DMS114 treated with DMSO at 0.1 percent for 48 hours (cell line): ENCODE measurements at regions not wholly inside any gene's neighbourhood (a gene's known extent, or its start where the extent isn't known, plus 50 kb on each side); places are given as distances from the start of the nearest gene placed in this dataset.
"Not testable (repeated sequence)": the region's sequence is repeated elsewhere in the genome, so short reads cannot be mapped to it uniquely, and the experiment has no call there.

ENCODE experiments used
- DNase-seq: peaks from one replicate; lab custom pipeline; 2025; ENCODE audit not compliant: unreplicated experiment; lab: John Stamatoyannopoulos, UW

- no peak for DNase-seq
Observed at GRCh38 chr5:112533362-112533761, 114.3 kb upstream of the EPB41L4A start.

DNA sequence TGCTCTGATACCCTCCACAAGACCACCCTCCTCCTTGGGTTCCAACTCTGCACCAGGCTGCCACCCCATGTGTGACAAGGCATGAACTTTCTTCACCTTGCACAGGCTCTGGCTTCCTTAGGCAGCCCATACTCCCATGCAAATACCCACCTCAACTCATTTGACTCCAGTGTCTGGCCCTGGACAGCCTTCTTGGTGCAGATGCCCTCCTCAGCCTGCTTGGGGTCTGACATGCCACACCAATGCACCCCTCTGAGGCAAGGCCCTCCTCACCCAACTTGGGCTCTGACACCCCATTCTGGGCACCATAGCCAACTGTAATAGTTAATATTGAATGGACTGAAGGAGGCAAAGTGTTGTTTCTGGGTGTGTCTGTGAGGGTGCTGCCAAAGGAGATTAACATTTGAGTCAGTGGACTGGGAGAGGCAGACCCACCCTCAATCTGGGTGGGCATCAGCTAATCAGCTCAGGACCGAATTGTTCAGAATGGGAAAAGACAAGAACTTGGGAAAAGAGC is 115.0 kb upstream of the EPB41L4A start:
- DNase-seq, result no peak

DNA sequence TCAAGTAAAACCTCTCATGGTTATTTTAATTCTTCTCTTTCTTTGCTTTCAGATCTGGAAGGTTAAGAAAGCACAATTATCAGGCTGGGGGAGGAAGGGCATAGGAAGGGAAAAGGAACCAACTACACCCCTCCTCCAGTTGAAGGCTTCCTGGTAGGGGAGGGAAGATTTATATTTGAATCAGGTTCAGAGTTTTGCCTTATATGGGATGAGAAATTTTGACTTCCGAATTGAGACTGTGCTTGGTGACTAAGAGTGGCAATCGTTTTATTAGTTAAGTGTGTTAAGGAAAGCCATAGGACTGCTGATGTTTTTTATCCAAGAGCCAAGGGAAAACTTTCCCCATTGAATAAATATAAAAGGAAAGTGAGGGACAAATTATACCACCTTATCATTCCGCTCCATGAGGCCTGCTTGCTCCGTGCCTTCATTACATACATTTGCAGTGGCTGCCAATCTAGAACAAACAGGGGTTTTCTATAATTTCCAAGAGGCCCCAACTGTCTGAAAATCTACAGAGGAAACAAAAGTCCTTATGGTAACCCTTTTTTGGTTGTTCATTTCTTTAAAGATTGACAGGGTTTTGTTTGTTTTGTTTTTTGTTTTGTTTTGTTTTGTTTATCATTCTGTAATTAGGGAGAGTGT is 115.7 kb upstream of the EPB41L4A start:
- no peak for DNase-seq

GRCh38 chr5:112535356-112535755 is 116.3 kb upstream of the EPB41L4A start:
- no peak for DNase-seq

DNA sequence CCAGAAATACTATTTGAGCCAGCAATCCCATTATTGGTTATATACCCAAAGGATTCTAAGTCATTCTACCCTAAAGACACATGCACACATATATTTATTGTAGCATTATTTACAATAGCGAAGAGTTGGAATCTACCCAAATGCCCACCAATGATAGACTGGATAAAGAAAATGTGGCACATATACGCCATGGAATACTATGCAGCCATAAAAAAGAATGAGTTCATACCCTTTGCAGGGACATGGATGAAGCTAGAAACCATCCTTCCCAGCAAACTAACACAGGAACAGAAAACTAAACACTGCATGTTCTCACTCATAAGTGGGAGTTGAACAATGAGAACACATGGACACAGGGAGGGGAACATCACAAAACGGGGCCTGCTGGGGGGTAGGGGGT is 125.5 kb upstream of the EPB41L4A start:
- DNase-seq, result not testable (repeated sequence)

GRCh38 chr5:112546946-112547592 is 128.0 kb upstream of the EPB41L4A start:
- no peak for DNase-seq

GRCh38 chr5:112548246-112548881 is 129.3 kb upstream of the EPB41L4A start:
- no peak for DNase-seq

- no peak for DNase-seq
Observed at GRCh38 chr5:112549127-112549526, 130.1 kb upstream of the EPB41L4A start.

DNA sequence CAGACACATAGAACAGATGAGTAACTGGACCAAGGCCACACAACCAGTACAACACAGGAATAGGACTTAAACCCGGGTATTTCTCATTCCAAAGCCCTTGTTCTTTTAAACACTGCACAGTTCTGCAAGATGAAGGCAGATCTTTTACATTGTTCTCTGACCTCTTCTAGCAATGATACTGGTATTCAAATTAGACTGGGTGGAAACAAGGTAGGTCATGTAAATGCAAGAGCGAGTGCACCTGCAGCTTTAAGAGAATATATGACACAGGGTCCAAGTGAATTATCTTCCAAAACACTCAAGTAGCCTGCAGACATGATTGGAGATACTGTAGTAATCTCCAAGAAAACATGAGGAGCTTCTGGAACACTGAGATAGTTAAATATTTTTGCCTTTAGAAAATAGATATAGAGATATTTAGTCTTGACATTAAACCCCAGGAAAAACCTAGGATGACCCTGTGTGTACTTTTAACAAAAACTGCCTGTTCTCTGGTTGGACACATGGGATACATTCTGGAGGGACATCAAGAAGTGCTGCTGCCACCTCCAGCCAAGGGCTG is 130.6 kb upstream of the EPB41L4A start:
- DNase-seq, result no peak

DNA sequence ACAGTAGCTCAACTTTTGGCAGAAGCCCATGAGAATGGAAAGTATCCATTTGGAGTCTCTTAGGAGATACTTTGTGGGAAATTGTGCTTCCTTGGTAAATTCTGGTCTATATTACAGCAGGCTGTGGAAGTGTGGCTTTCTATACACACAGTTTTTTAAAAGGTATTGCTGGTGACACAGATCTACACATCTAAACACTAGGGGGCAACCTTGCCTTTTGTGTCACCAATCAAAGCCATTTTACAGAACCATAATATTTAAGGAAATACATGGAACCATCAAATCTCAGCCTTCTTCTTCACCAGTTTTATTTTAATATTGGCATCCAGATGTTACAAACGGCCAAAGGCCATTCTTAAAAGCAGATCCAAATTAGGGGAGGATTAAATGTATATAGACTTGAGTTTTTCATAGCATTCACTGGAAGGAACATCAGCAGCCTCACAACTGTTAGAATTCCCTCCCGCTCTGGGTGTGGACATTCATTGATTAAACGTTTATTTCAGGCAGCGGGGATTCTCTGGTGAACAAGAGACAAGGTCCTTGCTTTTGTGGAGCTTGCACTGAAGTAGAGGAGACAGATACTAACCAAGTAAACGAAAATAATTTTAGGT is 132.4 kb upstream of the EPB41L4A start:
- peak; percentile 75 for DNase-seq

GRCh38 chr5:112552216-112552615 is 133.1 kb upstream of the EPB41L4A start:
- DNase-seq, result no peak

DNA sequence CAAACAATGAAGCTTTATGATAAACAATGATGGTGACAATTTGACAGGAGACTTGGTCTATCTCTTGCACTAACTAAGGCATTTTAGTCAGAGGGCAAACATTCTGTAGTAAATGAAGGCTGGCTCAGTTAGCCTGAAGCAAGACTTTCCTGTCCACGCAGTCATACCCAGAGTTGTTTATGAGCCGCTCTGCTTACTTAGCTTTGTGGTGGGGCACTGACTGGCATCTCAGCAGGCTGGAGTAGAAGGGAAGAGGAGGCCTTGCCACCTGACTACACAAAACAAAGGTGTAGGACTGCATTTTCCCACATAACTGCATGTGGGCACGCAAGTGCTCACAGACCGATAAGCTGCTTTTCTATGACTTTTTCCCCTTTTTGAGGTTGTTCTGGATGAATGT is 133.7 kb upstream of the EPB41L4A start:
- no peak for DNase-seq

- no peak for DNase-seq
Observed at GRCh38 chr5:112554101-112554977, 135.3 kb upstream of the EPB41L4A start.

DNA sequence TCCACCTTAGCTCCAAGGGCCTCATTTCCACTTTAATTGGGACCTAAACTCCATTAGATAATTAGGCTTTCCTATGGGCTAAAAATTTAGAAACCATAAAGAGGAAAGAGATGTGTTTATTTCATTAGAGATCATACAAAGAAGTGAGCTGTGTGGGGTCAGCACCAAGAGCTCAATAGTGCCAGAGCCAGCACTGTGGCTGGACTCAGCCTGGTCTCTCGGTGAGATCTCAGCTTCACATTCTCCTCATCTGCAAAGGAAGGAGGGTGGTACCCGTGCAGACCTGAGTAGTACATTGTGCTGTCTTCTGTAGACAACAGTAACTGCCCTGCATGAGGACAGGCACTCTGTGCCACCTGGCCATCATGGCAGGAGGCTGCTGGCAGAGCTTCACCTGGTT is 136.1 kb upstream of the EPB41L4A start:
- DNase-seq, result no peak

DNA sequence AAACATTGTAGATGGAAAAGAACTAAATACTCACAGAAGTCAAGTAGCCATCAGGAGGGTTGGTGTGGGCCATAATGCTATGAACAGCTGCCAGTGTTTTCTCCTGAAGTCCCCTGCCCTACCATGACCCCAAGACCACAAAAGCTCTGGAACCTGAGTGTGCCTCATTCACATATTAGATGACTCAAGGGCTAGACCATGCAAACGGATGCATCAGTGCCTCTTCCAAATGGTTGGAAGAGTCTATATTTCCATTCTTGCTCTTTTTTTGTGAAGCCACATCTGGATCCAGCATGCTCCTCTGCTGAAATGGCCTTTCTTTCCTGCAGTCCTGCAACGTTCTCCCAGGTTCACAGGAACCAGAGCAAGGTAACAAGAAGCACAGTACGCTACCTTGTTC is 136.6 kb upstream of the EPB41L4A start:
- no peak for DNase-seq

- DNase-seq, result not testable (repeated sequence)
Observed at GRCh38 chr5:112559501-112559900, 140.4 kb upstream of the EPB41L4A start.

DNA sequence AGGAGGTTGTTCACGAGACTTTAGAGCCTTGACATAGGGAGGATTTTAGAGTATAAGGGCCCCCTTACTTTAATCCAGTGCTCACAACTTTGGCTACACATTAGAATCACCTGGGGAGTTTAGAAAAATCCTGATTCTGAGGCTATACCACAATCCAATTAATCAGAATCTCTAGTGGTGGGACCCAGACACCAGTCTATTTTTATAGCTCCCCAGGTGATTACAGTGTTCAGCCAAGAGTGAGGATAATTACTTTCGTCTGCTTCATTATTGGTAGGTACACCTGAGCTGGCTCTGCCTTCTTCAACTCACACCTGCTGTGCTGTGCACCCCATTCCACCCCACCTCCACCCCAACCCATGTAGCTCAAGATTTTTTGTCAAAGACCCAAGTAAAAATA is 141.3 kb upstream of the EPB41L4A start:
- no peak for DNase-seq

DNA sequence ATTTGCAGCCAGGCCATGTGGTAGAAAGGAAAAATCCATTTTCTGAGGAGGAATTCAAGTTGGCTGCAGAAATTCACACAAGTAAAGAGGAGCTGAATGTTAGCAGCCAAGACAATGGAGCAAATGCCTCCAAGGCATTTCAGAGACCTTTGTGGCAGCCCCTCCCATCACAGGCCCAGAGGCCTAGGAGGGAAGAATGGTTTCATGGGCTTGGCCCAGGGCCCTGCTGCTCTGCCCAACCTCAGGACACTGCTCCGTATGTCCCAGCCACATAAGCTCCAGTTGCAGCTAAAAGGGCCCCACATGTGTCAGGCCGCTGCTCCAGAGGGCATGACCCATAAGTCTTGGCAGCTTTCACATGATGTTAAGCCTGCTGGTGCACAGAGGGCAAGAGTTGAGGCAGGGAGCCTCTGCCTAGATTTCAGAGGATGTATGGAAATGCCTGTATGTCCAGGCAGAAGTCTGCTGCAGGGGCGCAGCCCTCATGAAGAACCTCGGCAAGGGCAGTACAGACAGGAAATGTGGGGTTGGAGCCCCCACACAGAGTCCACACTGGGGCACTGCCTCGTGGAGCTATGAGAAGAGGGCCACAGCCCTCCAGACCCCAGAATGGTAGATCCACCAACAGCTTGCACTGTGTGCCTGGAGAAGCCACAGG is 144.2 kb upstream of the EPB41L4A start:
- DNase-seq, result no peak

DNA sequence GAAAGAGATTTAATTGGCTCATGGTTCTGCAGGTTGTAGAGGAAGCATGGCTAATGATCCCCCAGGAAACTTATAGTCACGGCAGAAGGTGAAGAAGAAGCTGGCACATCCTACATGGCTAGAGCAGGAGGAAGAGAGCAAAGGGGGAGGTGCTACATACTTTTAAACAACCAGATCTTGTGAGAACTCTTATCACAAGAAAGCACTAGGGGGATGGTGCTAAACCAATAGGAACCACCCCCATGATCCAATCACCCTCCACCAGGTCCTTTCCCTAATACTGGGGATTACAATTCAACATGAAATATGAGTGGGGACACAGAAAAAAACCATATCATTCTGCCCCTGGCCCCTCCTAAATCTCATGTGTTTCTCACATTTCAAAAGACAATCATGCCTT is 147.2 kb upstream of the EPB41L4A start:
- DNase-seq, result no peak

DNA sequence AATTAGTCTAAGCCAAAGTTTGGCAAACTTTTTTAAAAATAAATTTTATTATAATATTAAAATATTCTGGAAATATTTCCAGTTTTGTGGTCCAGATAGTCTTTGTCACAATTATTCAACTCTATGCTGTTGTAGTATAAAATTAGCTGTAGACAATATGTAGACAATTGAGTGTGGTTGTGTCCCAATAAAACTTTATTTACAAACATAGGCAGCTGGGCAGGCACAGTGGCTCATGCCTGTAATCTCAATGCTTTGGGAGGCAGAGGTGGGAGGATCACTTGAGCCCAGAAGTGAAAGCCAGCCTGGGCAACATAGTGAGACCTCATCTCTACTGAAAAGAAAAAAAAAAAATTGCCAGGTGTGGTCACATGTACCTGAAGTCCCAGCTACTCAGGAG is 150.5 kb upstream of the EPB41L4A start:
- DNase-seq, result no peak
